ENCODE measurements at regions not wholly inside any gene's neighbourhood (a gene's known extent, or its start where the extent isn't known, plus 50 kb on each side); places are given as distances from the start of the nearest gene placed in this dataset.

DNA sequence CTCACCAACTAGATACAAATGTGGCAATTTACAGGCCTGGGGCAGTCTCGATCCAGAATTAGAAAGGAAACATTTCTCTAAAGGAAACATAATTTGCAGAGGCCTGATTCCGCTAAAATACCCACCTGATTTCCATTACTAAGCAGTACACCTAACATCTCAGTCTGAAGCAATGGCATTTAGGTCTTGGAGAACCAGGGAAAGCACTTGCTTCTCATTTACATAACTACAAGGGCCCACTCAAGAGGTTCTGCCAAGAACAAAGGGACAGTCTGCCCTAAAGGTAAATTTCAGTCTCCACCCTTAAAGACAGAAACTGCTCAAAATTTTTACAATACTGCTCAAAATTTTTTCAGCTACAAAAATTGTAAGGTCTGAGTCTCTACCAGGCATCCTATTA lies 123.7 kb upstream of the GJB5 start:
- TF ChIP-seq, protein P1, sequence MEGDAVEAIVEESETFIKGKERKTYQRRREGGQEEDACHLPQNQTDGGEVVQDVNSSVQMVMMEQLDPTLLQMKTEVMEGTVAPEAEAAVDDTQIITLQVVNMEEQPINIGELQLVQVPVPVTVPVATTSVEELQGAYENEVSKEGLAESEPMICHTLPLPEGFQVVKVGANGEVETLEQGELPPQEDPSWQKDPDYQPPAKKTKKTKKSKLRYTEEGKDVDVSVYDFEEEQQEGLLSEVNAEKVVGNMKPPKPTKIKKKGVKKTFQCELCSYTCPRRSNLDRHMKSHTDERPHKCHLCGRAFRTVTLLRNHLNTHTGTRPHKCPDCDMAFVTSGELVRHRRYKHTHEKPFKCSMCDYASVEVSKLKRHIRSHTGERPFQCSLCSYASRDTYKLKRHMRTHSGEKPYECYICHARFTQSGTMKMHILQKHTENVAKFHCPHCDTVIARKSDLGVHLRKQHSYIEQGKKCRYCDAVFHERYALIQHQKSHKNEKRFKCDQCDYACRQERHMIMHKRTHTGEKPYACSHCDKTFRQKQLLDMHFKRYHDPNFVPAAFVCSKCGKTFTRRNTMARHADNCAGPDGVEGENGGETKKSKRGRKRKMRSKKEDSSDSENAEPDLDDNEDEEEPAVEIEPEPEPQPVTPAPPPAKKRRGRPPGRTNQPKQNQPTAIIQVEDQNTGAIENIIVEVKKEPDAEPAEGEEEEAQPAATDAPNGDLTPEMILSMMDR (IDR thresholded peaks at IDR 0.05): no peak
- no peak for TF ChIP-seq POLR2AphosphoS5 (IDR thresholded peaks at IDR 0.05)
- TF ChIP-seq POLR2A (IDR thresholded peaks at IDR 0.05; ENCODE audit: low read depth): no peak
- no peak for TF ChIP-seq EP300 (IDR thresholded peaks at IDR 0.05)

Data from esophagus muscularis mucosa (tissue), 4 donors.